RPMI7951 (cell line): ENCODE measurements at regions not wholly inside any gene's neighbourhood (a gene's known extent, or its start where the extent isn't known, plus 50 kb on each side); places are given as distances from the start of the nearest gene placed in this dataset.
"Not testable (repeated sequence)": the region's sequence is repeated elsewhere in the genome, so short reads cannot be mapped to it uniquely, and the experiment has no call there.

Experiments
- DNase-seq: peaks from one replicate; pipeline ENCODE4 v3.0.0-alpha.2; 2012; ENCODE audit warnings: low read depth

DNA sequence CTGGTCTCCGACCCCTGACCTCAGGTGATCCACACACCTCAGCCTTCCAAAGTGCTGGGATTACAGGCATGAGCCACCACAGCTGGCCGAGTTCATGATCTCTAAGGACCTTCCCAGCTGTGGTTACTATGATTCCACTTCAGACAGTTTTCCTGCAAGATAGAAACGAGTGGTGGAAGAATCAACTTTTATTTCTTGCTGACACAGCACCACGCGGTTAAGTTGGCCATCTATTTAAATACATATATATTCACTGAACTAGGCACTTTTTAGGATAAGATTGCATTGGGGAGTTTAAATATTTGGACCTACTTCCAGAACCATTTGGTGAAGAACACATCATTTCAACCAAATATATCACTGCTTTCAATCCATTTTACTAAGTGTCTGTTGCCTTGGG is 213.4 kb downstream of the TBX5 start:
- no peak for DNase-seq

DNA sequence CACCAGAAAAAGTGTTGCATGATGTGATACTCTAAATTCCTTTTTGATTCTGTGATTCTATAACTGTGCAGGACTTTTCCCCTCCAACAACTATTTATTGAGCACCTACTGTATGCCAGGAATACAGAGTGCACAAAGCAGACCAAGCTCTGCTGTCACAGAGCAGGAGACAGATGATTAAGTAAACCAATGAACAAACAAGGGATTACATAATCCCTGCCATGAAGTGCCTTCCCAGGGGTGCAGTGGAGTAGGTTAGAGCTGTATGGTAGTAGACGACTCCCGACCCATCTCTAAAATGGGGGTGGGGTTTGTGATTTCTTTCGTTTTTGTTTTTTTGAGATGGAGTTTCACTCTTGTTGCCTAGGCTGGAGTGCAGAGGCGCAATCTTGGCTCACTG is 213.9 kb downstream of the TBX5 start:
- no peak for DNase-seq

DNA sequence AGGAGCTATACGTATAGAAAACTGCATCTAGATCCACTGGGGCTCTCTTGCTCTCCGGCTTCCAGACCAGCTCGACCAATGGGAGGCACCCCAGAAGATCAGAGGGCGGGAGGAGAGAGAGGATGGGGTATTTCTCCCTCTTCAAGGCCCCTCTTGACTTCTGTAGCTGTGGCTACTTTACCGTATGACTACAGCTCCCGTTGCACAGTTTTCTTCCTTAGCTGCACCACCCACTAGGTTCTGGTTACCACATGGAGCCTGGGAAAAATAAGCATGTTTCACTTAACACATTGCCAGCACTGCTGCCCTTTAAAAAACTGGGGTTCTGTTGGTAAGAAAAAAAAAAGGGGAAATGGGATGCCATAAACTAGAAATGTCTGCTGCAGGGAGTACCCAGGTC is 214.4 kb downstream of the TBX5 start:
- DNase-seq: no peak

GRCh38 chr12:114190971-114191370 is 215.0 kb downstream of the TBX5 start:
- no peak for DNase-seq

DNA sequence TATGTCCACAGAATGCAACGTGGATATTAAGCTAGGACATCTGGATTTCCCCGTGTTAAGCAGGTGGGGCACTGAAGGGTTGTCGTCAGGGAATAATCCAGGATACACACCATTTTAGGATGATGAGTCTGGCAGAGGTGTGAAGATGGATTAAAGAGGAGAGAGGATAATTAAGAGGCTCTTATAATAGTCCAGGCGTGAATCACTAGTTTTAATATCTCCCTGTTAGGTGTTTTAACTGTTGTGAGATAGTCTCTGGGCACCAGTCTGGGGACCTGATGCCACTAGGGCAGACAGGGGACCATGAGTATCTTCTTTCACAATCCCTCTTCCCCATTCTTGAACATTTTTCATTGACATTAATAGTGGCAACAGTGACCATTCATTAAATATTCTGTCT is 216.7 kb downstream of the TBX5 start:
- no peak for DNase-seq

GRCh38 chr12:114186241-114187002 is 219.5 kb downstream of the TBX5 start:
- DNase-seq: no peak

DNA sequence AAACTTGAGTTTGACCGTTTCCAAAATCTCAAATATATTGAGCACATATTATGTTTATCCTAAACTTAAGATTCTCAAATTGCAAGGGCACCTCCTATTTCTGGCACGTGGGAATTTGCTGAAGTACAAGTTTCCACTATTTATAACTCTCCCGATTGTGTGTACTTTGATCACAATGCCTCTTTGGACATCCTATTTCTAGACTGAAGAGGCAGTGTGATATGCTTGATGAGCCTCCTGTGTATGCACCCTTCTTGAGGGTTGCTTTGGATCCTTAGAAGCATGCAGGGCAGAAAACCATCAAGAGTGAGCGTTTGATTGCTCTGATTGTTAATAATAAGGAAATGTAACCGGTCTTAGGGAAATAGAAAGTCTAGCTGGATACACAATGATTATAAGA is 218.9 kb upstream of the RBM19 start:
- DNase-seq: no peak

GRCh38 chr12:114174326-114174725 is 208.2 kb upstream of the RBM19 start:
- no peak for DNase-seq

DNA sequence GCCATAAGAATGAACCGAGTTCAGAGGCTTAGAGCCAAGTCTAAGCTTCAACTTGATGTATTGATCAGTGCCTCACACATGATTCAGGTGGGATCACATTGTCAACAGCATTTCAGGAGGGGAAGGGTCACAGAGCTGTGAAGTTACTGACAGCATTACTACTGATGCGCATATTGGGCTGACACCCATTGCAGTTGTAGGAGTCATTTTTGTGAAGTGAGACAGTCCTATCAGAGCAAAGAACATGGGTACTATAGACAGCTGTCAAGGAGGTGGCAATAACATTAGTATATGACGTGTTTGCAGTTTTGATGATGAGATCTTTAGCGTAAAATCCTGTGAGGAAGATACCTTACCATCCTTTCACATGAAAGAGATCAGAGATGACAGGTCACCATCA is 206.0 kb upstream of the RBM19 start:
- DNase-seq: no peak

- DNase-seq: no peak
Measured at GRCh38 chr12:114168061-114168460, 201.9 kb upstream of the RBM19 start.

DNA sequence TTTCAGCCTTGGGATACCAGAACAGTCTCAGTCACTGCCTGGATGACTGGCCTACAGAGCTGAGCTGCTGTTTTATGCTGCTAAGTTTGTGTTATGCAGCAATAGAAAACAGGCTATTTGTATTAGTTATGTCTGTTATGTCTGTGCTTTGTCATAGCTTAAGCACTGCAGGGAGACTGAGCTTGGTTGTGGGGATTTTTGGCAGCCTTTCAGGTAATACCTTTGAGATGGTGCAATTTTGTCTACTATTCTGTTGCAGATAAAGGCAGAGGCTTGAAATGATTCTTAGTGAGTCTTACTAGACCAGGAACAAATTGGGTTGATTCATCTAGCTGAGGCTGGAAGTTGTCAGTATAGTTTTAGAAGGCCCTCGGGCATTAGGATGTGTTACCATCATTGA is 201.3 kb upstream of the RBM19 start:
- DNase-seq: no peak

GRCh38 chr12:114166362-114166761 is 200.2 kb upstream of the RBM19 start:
- DNase-seq: peak; percentile 20

GRCh38 chr12:114165921-114166320 is 199.8 kb upstream of the RBM19 start:
- DNase-seq: no peak

GRCh38 chr12:114164351-114164750 is 198.2 kb upstream of the RBM19 start:
- DNase-seq: no peak

GRCh38 chr12:114163771-114164170 is 197.6 kb upstream of the RBM19 start:
- DNase-seq: peak; percentile 80

DNA sequence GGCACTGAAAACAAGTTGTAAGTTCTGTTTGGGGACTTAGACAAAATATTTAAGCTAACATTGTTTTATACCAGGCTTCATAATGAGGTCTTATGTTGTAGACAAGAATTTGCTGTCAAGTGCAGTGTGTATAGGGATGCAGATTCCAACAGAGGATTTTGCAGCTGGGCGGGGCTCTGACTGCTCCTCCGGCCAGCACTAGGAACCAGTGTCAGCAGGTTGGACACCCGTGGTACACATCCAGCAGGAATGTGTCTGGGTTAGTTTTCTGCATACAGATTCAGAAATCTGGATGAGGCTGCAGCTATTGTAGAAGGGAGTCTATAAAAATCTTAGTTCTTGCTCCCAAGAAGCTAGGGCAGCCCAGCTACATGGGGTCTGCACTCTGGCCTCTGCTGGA is 194.3 kb upstream of the RBM19 start:
- no peak for DNase-seq

DNA sequence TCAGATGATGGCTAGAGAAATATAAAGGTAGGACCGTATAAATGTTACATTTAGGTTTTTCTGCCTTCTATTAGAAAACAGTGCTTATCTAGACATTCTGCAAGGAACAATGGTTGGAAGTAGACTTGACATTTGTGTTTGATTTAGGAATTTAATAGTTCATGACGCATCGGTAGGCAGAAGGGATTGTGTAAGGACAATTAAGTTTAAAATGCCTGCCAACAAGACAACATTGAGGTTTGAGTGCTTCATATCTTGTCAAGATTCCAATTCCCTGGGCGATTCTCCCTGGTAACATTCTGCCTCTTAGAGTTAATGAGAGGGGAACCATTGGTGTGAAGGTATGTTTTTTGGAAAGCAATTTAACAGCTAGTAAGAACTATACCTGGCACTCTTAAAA is 186.8 kb upstream of the RBM19 start:
- DNase-seq: peak; percentile 31

DNA sequence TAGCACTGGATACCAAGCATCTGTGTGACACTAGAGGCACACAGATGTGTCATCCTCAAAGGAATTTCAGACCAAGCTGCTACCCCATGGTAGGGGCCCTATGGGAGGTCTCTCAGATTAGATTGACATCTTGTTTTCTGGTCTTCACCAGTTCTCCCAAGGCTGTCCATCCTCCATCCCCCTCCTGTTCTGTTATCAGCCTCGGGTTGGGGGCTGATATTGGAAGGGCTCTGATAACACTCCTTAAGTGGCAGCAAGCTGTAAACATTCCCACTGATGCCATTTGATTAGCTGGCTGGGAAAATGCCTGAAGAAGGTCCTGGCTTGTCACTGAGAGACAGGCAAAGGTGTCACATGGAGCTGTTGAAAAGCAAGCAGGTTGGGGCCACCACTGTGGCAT is 185.9 kb upstream of the RBM19 start:
- DNase-seq: no peak

GRCh38 chr12:114150584-114150983 is 184.5 kb upstream of the RBM19 start:
- not testable (repeated sequence) for DNase-seq

- DNase-seq: no peak
Measured at GRCh38 chr12:114141921-114142564, 175.9 kb upstream of the RBM19 start.

GRCh38 chr12:114140576-114140975 is 174.5 kb upstream of the RBM19 start:
- DNase-seq: no peak

GRCh38 chr12:114136631-114137030 is 170.5 kb upstream of the RBM19 start:
- no peak for DNase-seq

DNA sequence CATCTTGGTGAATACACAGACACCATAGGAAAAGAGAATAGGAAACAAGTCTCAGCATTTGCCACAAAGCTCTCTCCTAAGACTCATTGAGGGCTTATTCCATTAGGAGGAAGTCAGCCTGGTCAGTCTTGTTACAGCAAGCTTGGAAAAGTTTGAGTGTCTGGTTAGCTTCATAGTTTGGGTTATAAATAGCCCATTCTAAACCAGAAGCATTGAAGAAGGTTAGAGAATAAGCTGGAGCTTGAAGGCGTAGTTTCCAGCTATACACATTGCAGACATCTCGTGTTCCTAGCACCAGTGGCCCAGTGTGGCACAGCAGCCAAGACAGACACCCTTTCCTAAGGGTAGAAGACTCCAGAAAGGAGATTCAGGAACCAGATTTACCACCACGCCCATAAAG is 168.8 kb upstream of the RBM19 start:
- no peak for DNase-seq

DNA sequence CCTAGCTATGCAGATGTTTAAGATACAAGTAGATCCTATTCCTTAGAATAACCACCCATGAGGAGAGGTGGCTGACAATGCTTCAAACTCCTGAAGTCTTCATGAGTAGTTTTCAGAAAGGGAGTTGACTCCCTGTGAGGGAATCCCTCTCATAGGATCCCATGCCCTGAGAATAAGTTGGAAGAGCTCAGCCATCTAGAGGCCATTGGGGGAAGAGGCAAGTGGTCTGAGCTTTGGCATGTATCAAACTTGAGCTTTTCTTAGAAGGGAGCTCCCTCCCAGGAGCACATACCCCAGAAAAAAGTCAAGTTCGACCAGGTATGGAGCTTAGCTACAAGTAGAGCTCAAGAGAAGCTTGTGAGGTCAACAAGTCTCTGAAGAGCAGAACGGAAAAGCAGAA is 165.7 kb upstream of the RBM19 start:
- no peak for DNase-seq
